ENCODE measurements at regions not wholly inside any gene's neighbourhood (a gene's known extent, or its start where the extent isn't known, plus 50 kb on each side); places are given as distances from the start of the nearest gene placed in this dataset.

GRCh38 chr2:184119989-184120800 lies 478.1 kb upstream of the ZNF804A start:
- no TSS peak for BruUV-seq (replicated peaks)
- POLR2A ChIA-PET = no interaction called here

More at GRCh38 chr2:184119989-184120800, 478.1 kb upstream of the ZNF804A start:
- Histone ChIP-seq H3K9me1 (replicated peaks; ENCODE audit: control insufficient read depth, extremely low read depth, insufficient read depth, low read length) (no peaks in the 10 kb centered on the region), H3K36me3 (ENCODE audit: control insufficient read depth in 2 of 2, extremely low read depth in 1 of 2, insufficient read depth in 2 of 2, low read length in 2 of 2) (no peaks in the 10 kb centered on the region), H3K4me1 (ENCODE audit: control insufficient read depth, extremely low read depth, insufficient read depth, low read length) (no peaks in the 10 kb centered on the region), H3K79me2 (ENCODE audit: control insufficient read depth, insufficient read depth, low read length) (no peaks in the 10 kb centered on the region), H2AFZ (ENCODE audit: low read depth, low read length) (no peak overlapping the region), H3K9me3 (replicated peaks; ENCODE audit: control insufficient read depth, insufficient read depth, low read length) (no peaks in the 10 kb centered on the region), H3K4me3 (replicated peaks in 1 of 3; ENCODE audit: insufficient read depth in 1 of 3, low read depth in 1 of 3, low read length in 3 of 3) (no peak overlapping the region), H3K27me3 (ENCODE audit: control insufficient read depth in 2 of 2, insufficient read depth in 2 of 2, low read length in 2 of 2) (no peaks in the 10 kb centered on the region), H3K27ac (ENCODE audit: insufficient read depth, low read depth, low read length) (no peak overlapping the region), H3K4me2 (ENCODE audit: insufficient read depth, low read length) (no peak overlapping the region), H3K9ac (replicated peaks; ENCODE audit: extremely low read depth, insufficient read depth, low read length) (no peak overlapping the region), H4K20me1 (replicated peaks; ENCODE audit: control insufficient read depth, extremely low read depth, insufficient read depth, low read length) (no peaks in the 10 kb centered on the region)
- no peak for FAIRE-seq
- CTCF ChIA-PET = no interaction called here
- no peak for DNase-seq (ENCODE audit: low read depth, low spot score)
- dilution Hi-C loops (cut with MboI; ENCODE audit: extremely low pct_ligation_motif_present, low sequenced_read_pairs) = no loop called here
- intact Hi-C loops (cut with micrococcal nuclease) = no loop called here
- TF ChIP-seq GATA2 (IDR thresholded peaks at IDR 0.05; ENCODE audit: insufficient read depth, insufficient read length, low read depth, low read length) (no peak), CTCF (IDR thresholded peaks at IDR 0.05; ENCODE audit: extremely low read depth in 1 of 2, insufficient read depth in 1 of 2, low read depth in 1 of 2, low read length in 2 of 2) (no peak), POLR2A (IDR thresholded peaks at IDR 0.05; ENCODE audit: low read depth, low read length) (no peak), MAX (IDR thresholded peaks at IDR 0.05; ENCODE audit: insufficient read depth, insufficient read length) (no peak), FOS (IDR thresholded peaks at IDR 0.05; ENCODE audit: borderline replicate concordance, insufficient read depth, low read length) (no peak), EZH2 (IDR thresholded peaks at IDR 0.05; ENCODE audit: borderline replicate concordance, low read depth, low read length, severe bottlenecking) (no peak), POLR2AphosphoS5 (IDR thresholded peaks at IDR 0.05; ENCODE audit: insufficient read depth, low read depth, low read length) (no peak), JUN (IDR thresholded peaks at IDR 0.05; ENCODE audit: borderline replicate concordance, insufficient read depth, insufficient read length, low read depth) (no peak), MYC (IDR thresholded peaks at IDR 0.05; ENCODE audit: low read depth, low read length) (no peak)

Data from endothelial cell of umbilical vein (primary cell).